Suppressor macrophage (primary cell): ENCODE measurements at regions not wholly inside any gene's neighbourhood (a gene's known extent, or its start where the extent isn't known, plus 50 kb on each side); places are given as distances from the start of the nearest gene placed in this dataset.

Experiments used
- DNase-seq, 4 experiments: peaks; one replicate each; pipeline ENCODE4 v3.0.0-alpha.2; 2020 to 2022

- DNase-seq = no peak
Measured at GRCh38 chr6:74875193-74875592, 330.7 kb downstream of the COL12A1 start.

- no peak for DNase-seq
Measured at GRCh38 chr6:74872754-74873476, 332.9 kb downstream of the COL12A1 start.

- DNase-seq = no peak
Measured at GRCh38 chr6:74871757-74872156, 334.1 kb downstream of the COL12A1 start.

GRCh38 chr6:74870403-74870802 is 335.4 kb downstream of the COL12A1 start:
- no peak for DNase-seq

GRCh38 chr6:74867291-74867690 is 338.6 kb downstream of the COL12A1 start:
- DNase-seq = no peak

GRCh38 chr6:74863968-74864367 is 341.9 kb downstream of the COL12A1 start:
- DNase-seq = no peak

- DNase-seq = no peak
Measured at GRCh38 chr6:74860456-74860855, 345.4 kb downstream of the COL12A1 start.

GRCh38 chr6:74857157-74857556 is 348.7 kb downstream of the COL12A1 start:
- DNase-seq = no peak

- no peak for DNase-seq
Measured at GRCh38 chr6:74853991-74854390, 351.9 kb downstream of the COL12A1 start.

- DNase-seq = no peak
Measured at GRCh38 chr6:74851596-74851995, 354.3 kb downstream of the COL12A1 start.

GRCh38 chr6:74840953-74841352 is 364.9 kb downstream of the COL12A1 start:
- no peak for DNase-seq

GRCh38 chr6:74834967-74835366 is 370.9 kb downstream of the COL12A1 start:
- no peak for DNase-seq

- no peak for DNase-seq
Measured at GRCh38 chr6:74826263-74826662, 379.6 kb downstream of the COL12A1 start.

- no peak for DNase-seq
Measured at GRCh38 chr6:74814440-74814839, 391.4 kb downstream of the COL12A1 start.

- no peak for DNase-seq
Measured at GRCh38 chr6:74807674-74808073, 398.2 kb downstream of the COL12A1 start.

- DNase-seq = no peak
Measured at GRCh38 chr6:74805916-74806696, 399.7 kb downstream of the COL12A1 start.

GRCh38 chr6:74798302-74798701 is 407.6 kb downstream of the COL12A1 start:
- DNase-seq = peak in 1 of 4 experiments; percentile 1

GRCh38 chr6:74785236-74785635 is 420.6 kb downstream of the COL12A1 start:
- no peak for DNase-seq

GRCh38 chr6:74782346-74782745 is 423.5 kb downstream of the COL12A1 start:
- DNase-seq = no peak

- no peak for DNase-seq
Measured at GRCh38 chr6:74780831-74781230, 425.0 kb downstream of the COL12A1 start.

- DNase-seq = no peak
Measured at GRCh38 chr6:74768738-74769137, 437.1 kb downstream of the COL12A1 start.

GRCh38 chr6:74768120-74768519 is 437.7 kb downstream of the COL12A1 start:
- no peak for DNase-seq

- DNase-seq = no peak
Measured at GRCh38 chr6:74765486-74765885, 440.4 kb downstream of the COL12A1 start.

- DNase-seq = no peak
Measured at GRCh38 chr6:74764486-74764885, 441.4 kb downstream of the COL12A1 start.
